ENCODE measurements at regions not wholly inside any gene's neighbourhood (a gene's known extent, or its start where the extent isn't known, plus 50 kb on each side); places are given as distances from the start of the nearest gene placed in this dataset.

- no peak for DNase-seq
Observed at GRCh38 chr12:13745111-13745860, 236.1 kb downstream of the GRIN2B start.

- DNase-seq: no peak
Observed at GRCh38 chr12:13744561-13744960, 236.8 kb downstream of the GRIN2B start.

GRCh38 chr12:13740149-13740545 lies 241.3 kb downstream of the GRIN2B start:
- DNase-seq: no peak

- DNase-seq: no peak
Observed at GRCh38 chr12:13735734-13736133, 245.7 kb downstream of the GRIN2B start.

GRCh38 chr12:13734584-13735152 lies 246.7 kb downstream of the GRIN2B start:
- DNase-seq: no peak

- DNase-seq: no peak
Observed at GRCh38 chr12:13727707-13728195, 253.7 kb downstream of the GRIN2B start.

- DNase-seq: no peak
Observed at GRCh38 chr12:13725049-13725448, 256.4 kb downstream of the GRIN2B start.

GRCh38 chr12:13724136-13724535 lies 257.3 kb downstream of the GRIN2B start:
- DNase-seq: no peak

- DNase-seq: no peak
Observed at GRCh38 chr12:13719986-13720385, 261.4 kb downstream of the GRIN2B start.

- no peak for DNase-seq
Observed at GRCh38 chr12:13718271-13718670, 263.1 kb downstream of the GRIN2B start.

GRCh38 chr12:13716119-13716518 lies 265.3 kb downstream of the GRIN2B start:
- DNase-seq: no peak

GRCh38 chr12:13713556-13714410 lies 267.6 kb downstream of the GRIN2B start:
- no peak for DNase-seq

- no peak for DNase-seq
Observed at GRCh38 chr12:13707829-13708228, 273.6 kb downstream of the GRIN2B start.

GRCh38 chr12:13702381-13702780 lies 279.0 kb downstream of the GRIN2B start:
- DNase-seq: no peak

GRCh38 chr12:13701502-13701901 lies 279.9 kb downstream of the GRIN2B start:
- DNase-seq: no peak

- DNase-seq: no peak
Observed at GRCh38 chr12:13697973-13698372, 283.4 kb downstream of the GRIN2B start.

- no peak for DNase-seq
Observed at GRCh38 chr12:13695781-13696180, 285.6 kb downstream of the GRIN2B start.

GRCh38 chr12:13692332-13692731 lies 289.1 kb downstream of the GRIN2B start:
- no peak for DNase-seq

GRCh38 chr12:13691598-13691997 lies 289.8 kb downstream of the GRIN2B start:
- no peak for DNase-seq

GRCh38 chr12:13687633-13688032 lies 293.8 kb downstream of the GRIN2B start:
- no peak for DNase-seq

- no peak for DNase-seq
Observed at GRCh38 chr12:13686260-13686659, 295.1 kb downstream of the GRIN2B start.

GRCh38 chr12:13680916-13681315 lies 300.5 kb downstream of the GRIN2B start:
- no peak for DNase-seq

GRCh38 chr12:13676880-13677279 lies 304.5 kb downstream of the GRIN2B start:
- no peak for DNase-seq

Data from activated CD4-positive, alpha-beta T cell treated with anti-CD3 and anti-CD28 coated beads, Interleukin-10, Interleukin-2, amounts not matched to agents 100 ng/mL and 50 ng/mL, durations not matched to agents 16 hours and 8 hours (primary cell).